Neutrophil (primary cell): ENCODE measurements at regions not wholly inside any gene's neighbourhood (a gene's known extent, or its start where the extent isn't known, plus 50 kb on each side); places are given as distances from the start of the nearest gene placed in this dataset.

Experiments
- H3K27ac ChIP-seq: fragments of 200-600 bp; sonication (generic); 2 replicates; pipeline ENCODE4 v1.5.1; 2016; ENCODE audit warnings: mild to moderate bottlenecking, moderate library complexity
- H3K27me3 ChIP-seq: fragments of 200-600 bp; sonication (generic); 2 replicates; pipeline ENCODE4 v1.6.0; 2016; ENCODE audit warnings: mild to moderate bottlenecking
- H3K36me3 ChIP-seq: fragments of 200-600 bp; sonication (generic); 2 replicates; pipeline ENCODE4 v1.5.1; 2017
- H3K4me1 ChIP-seq, 2 experiments: fragments of 200-600 bp in 1 of 2; sonication (generic) in 1 of 2; 1 replicate in 1 of 2; 2 replicates in 1 of 2; pipeline versions ENCODE4 v1.5.1 to v1.6.1; 2013 to 2016; ENCODE audit warnings: low read depth in 1 of 2, low read length in 1 of 2, mild to moderate bottlenecking in 1 of 2, moderate library complexity in 1 of 2; ENCODE audit not compliant: control insufficient read depth in 1 of 2, insufficient read depth in 1 of 2
- H3K4me3 ChIP-seq, 2 experiments: fragments of 200-600 bp in 1 of 2; sonication (generic) in 1 of 2; 1 replicate in 1 of 2; 2 replicates in 1 of 2; pipeline ENCODE4 v1.5.1; 2013 to 2016; ENCODE audit warnings: low read depth in 1 of 2, low read length in 1 of 2, mild to moderate bottlenecking in 1 of 2, moderate library complexity in 1 of 2
- H3K9me3 ChIP-seq: fragments of 200-600 bp; sonication (generic); 2 replicates; pipeline ENCODE4 v1.5.1; 2016
- TF ChIP-seq, protein P1 (sequence below): fragments of 200-600 bp; sonication (generic); IDR thresholded peaks from 2 replicates; pipeline ENCODE4 v1.5.1; 2016; ENCODE audit warnings: antibody characterized with exemption

DNA sequence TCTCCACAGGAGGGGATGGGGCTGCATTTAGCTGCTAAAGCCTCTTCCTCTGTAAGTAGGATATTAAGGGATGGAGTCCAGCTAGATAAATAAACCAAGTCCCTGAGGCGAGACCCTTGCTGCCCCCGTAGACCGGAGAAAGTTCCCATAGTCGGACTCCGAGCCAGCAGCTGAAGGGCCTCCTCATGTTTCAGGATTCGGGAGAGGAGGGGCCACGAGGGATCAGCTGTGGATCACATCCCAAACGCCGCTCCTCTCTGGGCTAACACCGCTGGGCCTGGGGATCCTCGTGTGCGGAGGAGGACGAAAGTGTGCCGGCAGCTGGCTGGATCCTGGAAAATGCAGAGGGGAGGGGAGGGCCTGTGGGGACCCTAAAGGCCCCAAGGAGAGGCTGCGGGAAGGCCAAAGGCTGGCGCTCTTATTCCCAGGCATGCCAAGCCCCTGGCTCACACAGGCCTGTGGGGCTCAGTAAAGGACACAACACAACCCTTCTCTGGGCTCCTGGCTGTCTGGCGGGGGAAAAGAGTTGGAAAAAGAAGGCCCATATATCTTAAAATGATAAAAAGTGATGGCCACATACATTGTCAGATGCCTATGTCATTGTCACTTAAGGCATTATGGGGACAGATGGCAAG lies 82.5 kb upstream of the TMEM72 start:
- Histone ChIP-seq H3K27me3 (peaks cover 3% of the 10 kb centered on the region), H3K4me1 (no peaks in the 10 kb centered on the region), H3K27ac (no peak overlapping the region), H3K36me3 (no peaks in the 10 kb centered on the region), H3K4me3 (no peak overlapping the region), H3K9me3 (no peaks in the 10 kb centered on the region)
- TF ChIP-seq, protein P1, sequence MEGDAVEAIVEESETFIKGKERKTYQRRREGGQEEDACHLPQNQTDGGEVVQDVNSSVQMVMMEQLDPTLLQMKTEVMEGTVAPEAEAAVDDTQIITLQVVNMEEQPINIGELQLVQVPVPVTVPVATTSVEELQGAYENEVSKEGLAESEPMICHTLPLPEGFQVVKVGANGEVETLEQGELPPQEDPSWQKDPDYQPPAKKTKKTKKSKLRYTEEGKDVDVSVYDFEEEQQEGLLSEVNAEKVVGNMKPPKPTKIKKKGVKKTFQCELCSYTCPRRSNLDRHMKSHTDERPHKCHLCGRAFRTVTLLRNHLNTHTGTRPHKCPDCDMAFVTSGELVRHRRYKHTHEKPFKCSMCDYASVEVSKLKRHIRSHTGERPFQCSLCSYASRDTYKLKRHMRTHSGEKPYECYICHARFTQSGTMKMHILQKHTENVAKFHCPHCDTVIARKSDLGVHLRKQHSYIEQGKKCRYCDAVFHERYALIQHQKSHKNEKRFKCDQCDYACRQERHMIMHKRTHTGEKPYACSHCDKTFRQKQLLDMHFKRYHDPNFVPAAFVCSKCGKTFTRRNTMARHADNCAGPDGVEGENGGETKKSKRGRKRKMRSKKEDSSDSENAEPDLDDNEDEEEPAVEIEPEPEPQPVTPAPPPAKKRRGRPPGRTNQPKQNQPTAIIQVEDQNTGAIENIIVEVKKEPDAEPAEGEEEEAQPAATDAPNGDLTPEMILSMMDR = no peak

DNA sequence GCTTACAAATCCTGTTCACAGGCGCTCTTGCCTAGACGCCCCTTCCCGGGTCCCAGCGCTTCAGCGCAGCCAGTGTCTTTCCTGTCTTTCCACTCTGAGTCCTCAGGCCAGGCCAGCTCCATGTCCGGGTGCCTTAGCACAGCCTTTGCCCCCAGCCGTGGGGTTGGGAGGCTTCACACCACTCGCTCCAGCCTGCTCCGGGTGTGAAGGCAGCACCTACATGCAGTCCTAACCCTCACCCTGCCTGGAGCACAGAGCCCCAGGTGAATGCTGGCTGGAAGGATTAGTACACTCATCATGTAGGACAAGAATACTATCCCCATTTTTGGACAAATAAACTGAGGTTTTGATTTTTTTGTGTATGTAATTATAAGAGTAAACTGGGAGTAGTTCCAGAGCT lies 81.7 kb upstream of the TMEM72 start:
- H3K4me1 ChIP-seq = no peaks in the 10 kb centered on the region
- no peak overlapping the region for H3K4me3 ChIP-seq
- H3K27me3 ChIP-seq = peaks cover 7% of the 10 kb centered on the region
- TF ChIP-seq, protein P1 = no peak
- H3K36me3 ChIP-seq = no peaks in the 10 kb centered on the region
- H3K27ac ChIP-seq = no peak overlapping the region
- H3K9me3 ChIP-seq = no peaks in the 10 kb centered on the region

DNA sequence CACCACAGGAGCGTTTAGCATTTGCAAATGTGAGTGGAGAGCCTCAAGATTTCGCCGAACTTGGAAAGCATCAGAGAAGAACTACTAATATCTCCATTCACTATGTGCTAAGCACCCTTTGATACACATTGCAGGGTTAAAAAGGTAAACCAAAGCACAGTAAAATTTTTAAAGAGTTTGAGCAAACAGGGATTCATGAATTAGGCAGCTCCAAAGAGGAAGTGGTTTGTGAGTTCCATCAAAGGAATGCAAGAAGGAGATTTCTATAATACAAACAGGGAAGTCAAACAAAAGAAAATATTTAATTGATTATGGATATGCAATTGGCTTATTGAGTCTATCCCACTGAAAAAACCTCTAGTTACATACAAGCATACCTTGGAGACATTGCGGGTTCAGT lies 81.1 kb upstream of the TMEM72 start:
- TF ChIP-seq, protein P1 = no peak
- H3K27me3 ChIP-seq = peaks cover 12% of the 10 kb centered on the region
- H3K4me1 ChIP-seq = no peaks in the 10 kb centered on the region
- no peaks in the 10 kb centered on the region for H3K36me3 ChIP-seq
- H3K4me3 ChIP-seq = no peak overlapping the region
- H3K9me3 ChIP-seq = no peaks in the 10 kb centered on the region
- no peak overlapping the region for H3K27ac ChIP-seq

DNA sequence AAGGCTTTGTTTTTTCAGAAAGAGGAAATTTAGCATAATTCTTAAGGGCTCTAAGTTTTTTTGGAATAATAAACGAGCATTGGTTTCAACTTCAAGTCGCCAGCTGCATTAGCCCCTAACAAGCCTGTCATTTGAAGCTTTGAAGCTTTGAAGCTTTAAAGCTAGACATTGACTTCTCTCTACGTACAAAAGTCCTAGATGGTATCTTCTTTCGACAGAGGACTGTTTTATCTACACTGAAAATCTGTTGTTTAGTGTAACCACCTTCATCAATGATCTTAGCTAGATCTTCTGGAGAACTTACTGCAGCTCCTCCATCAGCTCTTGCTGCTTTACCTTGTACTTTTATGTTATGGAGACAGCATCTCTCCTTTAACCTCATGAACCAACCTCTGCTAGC lies 79.6 kb upstream of the TMEM72 start:
- no peak overlapping the region for H3K4me3 ChIP-seq
- no peaks in the 10 kb centered on the region for H3K4me1 ChIP-seq
- no peaks in the 10 kb centered on the region for H3K9me3 ChIP-seq
- no peak overlapping the region for H3K27ac ChIP-seq
- no peaks in the 10 kb centered on the region for H3K36me3 ChIP-seq
- H3K27me3 ChIP-seq = peaks cover 12% of the 10 kb centered on the region
- TF ChIP-seq, protein P1 = no peak

GRCh38 chr10:44832595-44833390 lies 78.3 kb upstream of the TMEM72 start:
- Histone ChIP-seq H3K36me3 (no peaks in the 10 kb centered on the region), H3K27me3 (peaks cover 15% of the 10 kb centered on the region), H3K4me1 (no peaks in the 10 kb centered on the region), H3K9me3 (no peaks in the 10 kb centered on the region), H3K27ac (no peak overlapping the region), H3K4me3 (no peak overlapping the region)
- TF ChIP-seq, protein P1 = no peak
